Esophagus squamous epithelium (tissue), 5 donors: ENCODE measurements at regions not wholly inside any gene's neighbourhood (a gene's known extent, or its start where the extent isn't known, plus 50 kb on each side); places are given as distances from the start of the nearest gene placed in this dataset.

ENCODE experiments used
- DNase-seq: peaks from one replicate; lab custom pipeline; 2025; lab: John Stamatoyannopoulos, UW
- H3K27ac ChIP-seq, 4 donors: fragments of 200-600 bp; sonication (generic); one replicate each; pipeline ENCODE4 v1.5.1; 2016 to 2019; ENCODE audit warnings: mild to moderate bottlenecking in 1 of 4
- H3K27me3 ChIP-seq, 4 donors: fragments of 200-600 bp; sonication (generic); 1 replicate in 3 of 4; 2 replicates in 1 of 4; pipeline versions ENCODE4 v1.5.1 to v1.6.0; 2017 to 2021; ENCODE audit warnings: antibody characterized with exemption in 1 of 4
- H3K36me3 ChIP-seq, 3 donors: fragments of 200-600 bp; sonication (generic); one replicate each; pipeline ENCODE4 v1.5.1; 2016 to 2019
- H3K4me1 ChIP-seq, 3 donors: fragments of 200-600 bp; sonication (generic); one replicate each; pipeline ENCODE4 v1.5.1; 2017 to 2019
- H3K4me3 ChIP-seq, 4 donors: fragments of 200-600 bp; sonication (generic); 1 replicate in 3 of 4; 2 replicates in 1 of 4; pipeline ENCODE4 v1.5.1; 2016 to 2019; ENCODE audit warnings: mild to moderate bottlenecking in 2 of 4, moderate library complexity in 1 of 4
- H3K9me3 ChIP-seq, 3 donors: fragments of 200-600 bp; sonication (generic); one replicate each; pipeline ENCODE4 v1.5.1; 2016 to 2019
- POLR2A ChIP-seq, 4 donors: fragments of 450-650 bp; IDR thresholded peaks; one replicate each; pipeline ENCODE4 v1.6.1; 2017; ENCODE audit warnings: antibody characterized with exemption in 4 of 4, mild to moderate bottlenecking in 4 of 4, moderate library complexity in 3 of 4
- WGBS, 2 donors: methylation state at CpG; one replicate each; pipeline ENCODE4 v1.1.5; 2018; 5-methylcytosine and 5-hydroxymethylcytosine counted together
- intact Hi-C: fragments of 100-400 bp; cut with DNase I; formaldehyde crosslinking; loops from one replicate; pipeline ENCODE4 v1.15.0; 2022
- TF ChIP-seq, protein P1 (sequence below), 6 experiments: fragments of 450-650 bp in 4 of 6; fragments of 200-600 bp in 2 of 6; sonication (generic) in 2 of 6; IDR thresholded peaks; one replicate each; pipeline ENCODE4 v1.5.1; 2016 to 2019; ENCODE audit warnings: antibody characterized with exemption in 6 of 6, mild to moderate bottlenecking in 4 of 6, moderate library complexity in 4 of 6
- donor health status: DM: yes; HTN: yes; CAD: no.

GRCh38 chr12:46921048-46921763 lies 95.4 kb upstream of the SLC38A4 start:
- DNase-seq = no peak
- 78 to 85% methylated on average over 3 of the region's 3 CpGs for WGBS, 2 donors
- H3K27me3 ChIP-seq = no peaks in the 10 kb centered on the region
- peaks cover 6 to 37% (median 15%) of the 10 kb centered on the region in 3 donors for H3K4me1 ChIP-seq
- TF ChIP-seq, protein P1, sequence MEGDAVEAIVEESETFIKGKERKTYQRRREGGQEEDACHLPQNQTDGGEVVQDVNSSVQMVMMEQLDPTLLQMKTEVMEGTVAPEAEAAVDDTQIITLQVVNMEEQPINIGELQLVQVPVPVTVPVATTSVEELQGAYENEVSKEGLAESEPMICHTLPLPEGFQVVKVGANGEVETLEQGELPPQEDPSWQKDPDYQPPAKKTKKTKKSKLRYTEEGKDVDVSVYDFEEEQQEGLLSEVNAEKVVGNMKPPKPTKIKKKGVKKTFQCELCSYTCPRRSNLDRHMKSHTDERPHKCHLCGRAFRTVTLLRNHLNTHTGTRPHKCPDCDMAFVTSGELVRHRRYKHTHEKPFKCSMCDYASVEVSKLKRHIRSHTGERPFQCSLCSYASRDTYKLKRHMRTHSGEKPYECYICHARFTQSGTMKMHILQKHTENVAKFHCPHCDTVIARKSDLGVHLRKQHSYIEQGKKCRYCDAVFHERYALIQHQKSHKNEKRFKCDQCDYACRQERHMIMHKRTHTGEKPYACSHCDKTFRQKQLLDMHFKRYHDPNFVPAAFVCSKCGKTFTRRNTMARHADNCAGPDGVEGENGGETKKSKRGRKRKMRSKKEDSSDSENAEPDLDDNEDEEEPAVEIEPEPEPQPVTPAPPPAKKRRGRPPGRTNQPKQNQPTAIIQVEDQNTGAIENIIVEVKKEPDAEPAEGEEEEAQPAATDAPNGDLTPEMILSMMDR (IDR thresholded peaks at IDR 0.05) = no peak
- TF ChIP-seq POLR2A (IDR thresholded peaks at IDR 0.05) = no peak
- H3K4me3 ChIP-seq = no peak overlapping the region
- no peaks in the 10 kb centered on the region for H3K36me3 ChIP-seq
- peak overlapping the region; percentile 12 to 51 (median 28) for H3K27ac ChIP-seq
- intact Hi-C loops = no loop called here
- H3K9me3 ChIP-seq = no peaks in the 10 kb centered on the region

GRCh38 chr12:46921764-46922133 lies 96.0 kb upstream of the SLC38A4 start:
- intact Hi-C loops = no loop called here
- DNase-seq = no peak
- H3K9me3 ChIP-seq = no peaks in the 10 kb centered on the region
- peaks cover 6 to 32% (median 15%) of the 10 kb centered on the region in 3 donors for H3K4me1 ChIP-seq
- no peaks in the 10 kb centered on the region for H3K27me3 ChIP-seq
- no peak overlapping the region for H3K4me3 ChIP-seq
- H3K27ac ChIP-seq = peak overlapping the region in 3 of 4 donors; percentile 16 to 56 (median 40)
- TF ChIP-seq, protein P1 (IDR thresholded peaks at IDR 0.05) = no peak
- no peak for TF ChIP-seq POLR2A (IDR thresholded peaks at IDR 0.05)
- 39 to 59% methylated on average over 1 of the region's 1 CpG for WGBS, 2 donors
- no peaks in the 10 kb centered on the region for H3K36me3 ChIP-seq

- H3K36me3 ChIP-seq = no peaks in the 10 kb centered on the region
- H3K9me3 ChIP-seq = no peaks in the 10 kb centered on the region
- peaks cover 0 to 9% (median 4%) of the 10 kb centered on the region in 3 donors for H3K4me1 ChIP-seq
- TF ChIP-seq POLR2A (IDR thresholded peaks at IDR 0.05) = no peak
- TF ChIP-seq, protein P1 (IDR thresholded peaks at IDR 0.05) = no peak
- intact Hi-C loops = no loop called here
- H3K27me3 ChIP-seq = no peaks in the 10 kb centered on the region
- no peak for DNase-seq
- 56 to 60% methylated on average over 2 of the region's 2 CpGs for WGBS, 2 donors
- H3K27ac ChIP-seq = no peak overlapping the region
- H3K4me3 ChIP-seq = no peak overlapping the region
Measured at GRCh38 chr12:46926526-46926925, 100.7 kb upstream of the SLC38A4 start.

DNA sequence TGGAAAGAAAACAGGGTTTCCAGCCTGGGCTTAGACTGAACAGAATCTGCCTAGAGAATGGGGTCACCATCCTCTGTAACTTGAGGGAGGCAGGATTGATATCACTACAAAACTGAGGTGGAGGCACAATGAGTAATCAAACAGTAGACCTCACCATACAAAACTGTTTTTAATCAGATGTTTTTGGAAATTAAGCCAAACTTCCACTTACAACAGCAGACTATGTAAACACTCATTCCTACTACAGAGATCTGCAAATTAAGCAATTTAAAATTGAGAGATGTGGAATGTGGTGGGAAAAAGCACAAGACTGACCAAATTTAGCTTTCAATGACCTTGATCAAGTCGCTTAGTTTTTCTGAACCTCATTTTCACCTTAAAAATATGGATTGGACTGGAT lies 104.3 kb upstream of the SLC38A4 start:
- H3K4me3 ChIP-seq = no peak overlapping the region
- intact Hi-C loops = loop anchor here (5.0 to 10.0 kb wide), 2 partner anchors 253 to 775 kb away; no protein-coding TSS in a partner anchor
- WGBS, 2 donors = 74 to 88% methylated on average over 1 of the region's 1 CpG

DNA sequence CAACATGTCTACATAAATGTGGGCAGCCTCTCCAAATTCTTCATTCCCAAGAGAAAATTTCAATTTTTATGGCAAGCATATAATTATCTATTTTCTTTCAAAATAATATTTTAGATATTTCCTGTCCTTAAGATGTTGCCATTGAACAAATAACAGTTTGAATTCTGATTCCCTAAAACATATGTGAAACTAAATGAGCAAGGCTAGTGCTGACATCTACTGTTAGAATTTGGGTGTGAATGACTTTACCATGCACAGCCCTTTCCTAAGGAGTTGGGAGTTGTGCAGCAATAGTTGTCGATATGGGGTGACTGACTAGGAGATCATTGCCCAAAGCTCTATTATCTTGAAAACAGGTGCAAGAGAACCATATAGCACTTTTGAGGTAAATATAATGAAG lies 108.2 kb upstream of the SLC38A4 start:
- Histone ChIP-seq H3K36me3 (no peaks in the 10 kb centered on the region), H3K4me1 (peaks cover 0 to 20% (median 0%) of the 10 kb centered on the region in 3 donors), H3K9me3 (no peaks in the 10 kb centered on the region), H3K27ac (no peak overlapping the region), H3K4me3 (no peak overlapping the region), H3K27me3 (no peaks in the 10 kb centered on the region)
- 13 to 21% methylated on average over 1 of the region's 1 CpG for WGBS, 2 donors
- intact Hi-C loops = loop anchor here (5.0 to 10.0 kb wide), 2 partner anchors 257 to 779 kb away; no protein-coding TSS in a partner anchor
- TF ChIP-seq POLR2A (IDR thresholded peaks at IDR 0.05) = no peak
- TF ChIP-seq, protein P1 (IDR thresholded peaks at IDR 0.05) = peak in 5 of 6 experiments; percentile 31 to 71 (median 56)
- no peak for DNase-seq

More for the DNA sequence above, 104.3 kb upstream of the SLC38A4 start:
- no peak for DNase-seq
- H3K27me3 ChIP-seq = no peaks in the 10 kb centered on the region
- H3K9me3 ChIP-seq = no peaks in the 10 kb centered on the region
- H3K4me1 ChIP-seq = peaks cover 0 to 6% (median 0%) of the 10 kb centered on the region in 3 donors
- no peaks in the 10 kb centered on the region for H3K36me3 ChIP-seq
- TF ChIP-seq, protein P1 (IDR thresholded peaks at IDR 0.05) = no peak
- TF ChIP-seq POLR2A (IDR thresholded peaks at IDR 0.05) = no peak
- no peak overlapping the region for H3K27ac ChIP-seq
